ENCODE measurements at regions not wholly inside any gene's neighbourhood (a gene's known extent, or its start where the extent isn't known, plus 50 kb on each side); places are given as distances from the start of the nearest gene placed in this dataset.

DNA sequence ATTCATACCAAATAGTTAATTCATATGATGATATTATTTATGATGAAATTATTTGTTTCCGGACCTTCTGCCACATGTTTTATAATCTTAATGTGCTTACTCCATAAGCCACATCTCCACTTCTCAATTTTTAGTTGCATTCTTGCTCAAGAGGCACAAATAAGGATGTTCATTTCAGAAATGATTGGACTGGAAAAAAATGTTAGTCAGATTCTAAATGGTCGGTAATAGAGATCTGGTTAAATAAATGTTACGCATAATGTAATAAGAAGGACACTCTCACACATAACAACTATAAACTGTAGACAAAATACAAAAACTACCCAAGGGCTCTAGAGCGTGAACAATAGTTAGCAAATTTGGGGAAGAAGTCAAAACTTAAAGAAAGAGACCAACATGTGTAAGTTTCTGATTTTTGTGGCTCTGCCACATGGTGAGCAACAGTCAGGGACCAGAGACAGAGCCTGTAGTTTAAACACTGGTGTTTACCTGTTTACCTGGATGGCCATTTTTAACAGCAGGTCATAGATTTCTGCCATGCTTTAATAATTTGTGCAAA lies 554.3 kb upstream of the CLINT1 start:
- TF ChIP-seq, protein P1, sequence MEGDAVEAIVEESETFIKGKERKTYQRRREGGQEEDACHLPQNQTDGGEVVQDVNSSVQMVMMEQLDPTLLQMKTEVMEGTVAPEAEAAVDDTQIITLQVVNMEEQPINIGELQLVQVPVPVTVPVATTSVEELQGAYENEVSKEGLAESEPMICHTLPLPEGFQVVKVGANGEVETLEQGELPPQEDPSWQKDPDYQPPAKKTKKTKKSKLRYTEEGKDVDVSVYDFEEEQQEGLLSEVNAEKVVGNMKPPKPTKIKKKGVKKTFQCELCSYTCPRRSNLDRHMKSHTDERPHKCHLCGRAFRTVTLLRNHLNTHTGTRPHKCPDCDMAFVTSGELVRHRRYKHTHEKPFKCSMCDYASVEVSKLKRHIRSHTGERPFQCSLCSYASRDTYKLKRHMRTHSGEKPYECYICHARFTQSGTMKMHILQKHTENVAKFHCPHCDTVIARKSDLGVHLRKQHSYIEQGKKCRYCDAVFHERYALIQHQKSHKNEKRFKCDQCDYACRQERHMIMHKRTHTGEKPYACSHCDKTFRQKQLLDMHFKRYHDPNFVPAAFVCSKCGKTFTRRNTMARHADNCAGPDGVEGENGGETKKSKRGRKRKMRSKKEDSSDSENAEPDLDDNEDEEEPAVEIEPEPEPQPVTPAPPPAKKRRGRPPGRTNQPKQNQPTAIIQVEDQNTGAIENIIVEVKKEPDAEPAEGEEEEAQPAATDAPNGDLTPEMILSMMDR (IDR thresholded peaks at IDR 0.05), result no peak
- TF ChIP-seq POLR2A (IDR thresholded peaks at IDR 0.05), result no peak

All from Peyer's patch (tissue), 4 donors.